ENCODE measurements at regions not wholly inside any gene's neighbourhood (a gene's known extent, or its start where the extent isn't known, plus 50 kb on each side); places are given as distances from the start of the nearest gene placed in this dataset.

- H3K4me3 ChIP-seq (ENCODE audit: low read length): no peak overlapping the region
- WGBS (ENCODE audit: insufficient coverage): 50% methylated on average over 1 of the region's 2 CpGs
- no peak for ATAC-seq
These were observed 340.5 kb upstream of the ANO3 start for GRCh38 chr11:25991476-25991875.

GRCh38 chr11:25992294-25992693 lies 339.6 kb upstream of the ANO3 start:
- Histone ChIP-seq H3K9me3 (ENCODE audit: control insufficient read depth, insufficient read depth, low read length) (no peaks in the 10 kb centered on the region), H3K4me3 (ENCODE audit: low read length) (no peak overlapping the region), H3K27ac (ENCODE audit: low read length) (no peak overlapping the region), H3K27me3 (ENCODE audit: control insufficient read depth, insufficient read depth, low read length) (no peaks in the 10 kb centered on the region), H3K36me3 (ENCODE audit: control insufficient read depth, insufficient read depth, low read length) (no peaks in the 10 kb centered on the region), H3K4me1 (ENCODE audit: control insufficient read depth, insufficient read depth, low read length) (no peaks in the 10 kb centered on the region)
- Mint-ChIP-seq H3K9me3 (peaks cover 3 to 6% of the 10 kb centered on the region in 2 donors), H3K4me1 (no peaks in the 10 kb centered on the region), H3K36me3 (no peaks in the 10 kb centered on the region), H3K27ac (no peak overlapping the region), H3K4me3 (no peak overlapping the region), H3K27me3 (ENCODE audit: low read depth in 2 of 2) (no peaks in the 10 kb centered on the region)
- TF ChIP-seq CTCF (IDR thresholded peaks at IDR 0.05): no peak
- no peak for DNase-seq
- no peak for ATAC-seq
- 78% methylated on average over 3 of the region's 3 CpGs for WGBS (ENCODE audit: insufficient coverage)
- intact Hi-C loops (cut with micrococcal nuclease): no loop called here

More at GRCh38 chr11:25991476-25991875, 340.5 kb upstream of the ANO3 start:
- Histone ChIP-seq H3K27me3 (ENCODE audit: control insufficient read depth, insufficient read depth, low read length) (no peaks in the 10 kb centered on the region), H3K36me3 (ENCODE audit: control insufficient read depth, insufficient read depth, low read length) (no peaks in the 10 kb centered on the region), H3K9me3 (ENCODE audit: control insufficient read depth, insufficient read depth, low read length) (no peaks in the 10 kb centered on the region), H3K4me1 (ENCODE audit: control insufficient read depth, insufficient read depth, low read length) (no peaks in the 10 kb centered on the region), H3K27ac (ENCODE audit: low read length) (no peak overlapping the region)
- no peak for TF ChIP-seq CTCF (IDR thresholded peaks at IDR 0.05)
- Mint-ChIP-seq H3K27me3 (ENCODE audit: low read depth in 2 of 2) (no peaks in the 10 kb centered on the region), H3K27ac (no peak overlapping the region), H3K4me1 (no peaks in the 10 kb centered on the region), H3K9me3 (peaks cover 3 to 6% of the 10 kb centered on the region in 2 donors), H3K36me3 (no peaks in the 10 kb centered on the region), H3K4me3 (no peak overlapping the region)
- intact Hi-C loops (cut with micrococcal nuclease): no loop called here
- DNase-seq: no peak

GRCh38 chr11:25993016-25993415 lies 338.9 kb upstream of the ANO3 start:
- DNase-seq (no peak), ATAC-seq (no peak)
- 86% methylated on average over 2 of the region's 2 CpGs for WGBS (ENCODE audit: insufficient coverage)
- TF ChIP-seq CTCF (IDR thresholded peaks at IDR 0.05): no peak
- intact Hi-C loops (cut with micrococcal nuclease): no loop called here
- Histone ChIP-seq H3K9me3 (ENCODE audit: control insufficient read depth, insufficient read depth, low read length) (no peaks in the 10 kb centered on the region), H3K4me1 (ENCODE audit: control insufficient read depth, insufficient read depth, low read length) (no peaks in the 10 kb centered on the region), H3K27me3 (ENCODE audit: control insufficient read depth, insufficient read depth, low read length) (no peaks in the 10 kb centered on the region), H3K36me3 (ENCODE audit: control insufficient read depth, insufficient read depth, low read length) (no peaks in the 10 kb centered on the region), H3K4me3 (ENCODE audit: low read length) (no peak overlapping the region), H3K27ac (ENCODE audit: low read length) (no peak overlapping the region)
- H3K4me1 Mint-ChIP-seq: no peaks in the 10 kb centered on the region
- no peaks in the 10 kb centered on the region for H3K36me3 Mint-ChIP-seq
- H3K27me3 Mint-ChIP-seq (ENCODE audit: low read depth in 2 of 2): no peaks in the 10 kb centered on the region
- no peak overlapping the region for H3K4me3 Mint-ChIP-seq
- no peak overlapping the region for H3K27ac Mint-ChIP-seq
- H3K9me3 Mint-ChIP-seq: peaks cover 5 to 6% of the 10 kb centered on the region in 2 donors

GRCh38 chr11:26011474-26011873 lies 320.5 kb upstream of the ANO3 start:
- Histone ChIP-seq H3K9me3 (ENCODE audit: control insufficient read depth, insufficient read depth, low read length) (no peaks in the 10 kb centered on the region), H3K27ac (ENCODE audit: low read length) (no peak overlapping the region), H3K36me3 (ENCODE audit: control insufficient read depth, insufficient read depth, low read length) (no peaks in the 10 kb centered on the region), H3K4me3 (ENCODE audit: low read length) (no peak overlapping the region), H3K4me1 (ENCODE audit: control insufficient read depth, insufficient read depth, low read length) (no peaks in the 10 kb centered on the region), H3K27me3 (ENCODE audit: control insufficient read depth, insufficient read depth, low read length) (no peaks in the 10 kb centered on the region)
- Mint-ChIP-seq H3K9me3 (peaks cover 7 to 10% of the 10 kb centered on the region in 2 donors), H3K27me3 (ENCODE audit: low read depth in 2 of 2) (no peaks in the 10 kb centered on the region), H3K36me3 (peaks cover 7% of the 10 kb centered on the region), H3K27ac (no peak overlapping the region), H3K4me3 (no peak overlapping the region), H3K4me1 (no peaks in the 10 kb centered on the region)
- TF ChIP-seq CTCF (IDR thresholded peaks at IDR 0.05): no peak
- 56% methylated on average over 1 of the region's 1 CpG for WGBS (ENCODE audit: insufficient coverage)
- DNase-seq (no peak), ATAC-seq (no peak)
- intact Hi-C loops (cut with micrococcal nuclease): no loop called here

Measured in natural killer cell (primary cell).